Left ventricle myocardium inferior (tissue), 1 donor: ENCODE measurements at regions not wholly inside any gene's neighbourhood (a gene's known extent, or its start where the extent isn't known, plus 50 kb on each side); places are given as distances from the start of the nearest gene placed in this dataset.

Experiments used
- DNase-seq: peaks from one replicate; pipeline ENCODE4 v3.0.0-alpha.2; 2020
- H3K27ac ChIP-seq: fragments of 200-600 bp; replicated peaks from 2 replicates; pipeline ENCODE4 v1.8.0; 2021
- H3K27me3 ChIP-seq: fragments of 200-600 bp; 2 replicates; pipeline ENCODE4 v1.8.0; 2021; ENCODE audit warnings: low read depth
- H3K36me3 ChIP-seq: fragments of 200-600 bp; 2 replicates; pipeline ENCODE4 v1.8.0; 2021
- H3K4me1 ChIP-seq: fragments of 200-600 bp; 2 replicates; pipeline ENCODE4 v1.8.0; 2021
- H3K4me3 ChIP-seq: fragments of 200-600 bp; 2 replicates; pipeline ENCODE4 v1.8.0; 2021; ENCODE audit warnings: mild to moderate bottlenecking, moderate library complexity
- H3K9me3 ChIP-seq: fragments of 200-600 bp; replicated peaks from 2 replicates; pipeline ENCODE4 v1.8.0; 2021
- intact Hi-C: fragments of 100-400 bp; cut with micrococcal nuclease; formaldehyde crosslinking; loops from one replicate; pipeline ENCODE4 v1.11.0; 2022
- TF ChIP-seq, protein P1 (sequence below): fragments of 200-600 bp; IDR thresholded peaks from 2 replicates; pipeline ENCODE4 v1.8.0; 2021; ENCODE audit warnings: antibody characterized with exemption, mild to moderate bottlenecking, borderline replicate concordance
- donor health status: DM: no; HTN: yes; CAD: no; lungs with severe emphysema.

DNA sequence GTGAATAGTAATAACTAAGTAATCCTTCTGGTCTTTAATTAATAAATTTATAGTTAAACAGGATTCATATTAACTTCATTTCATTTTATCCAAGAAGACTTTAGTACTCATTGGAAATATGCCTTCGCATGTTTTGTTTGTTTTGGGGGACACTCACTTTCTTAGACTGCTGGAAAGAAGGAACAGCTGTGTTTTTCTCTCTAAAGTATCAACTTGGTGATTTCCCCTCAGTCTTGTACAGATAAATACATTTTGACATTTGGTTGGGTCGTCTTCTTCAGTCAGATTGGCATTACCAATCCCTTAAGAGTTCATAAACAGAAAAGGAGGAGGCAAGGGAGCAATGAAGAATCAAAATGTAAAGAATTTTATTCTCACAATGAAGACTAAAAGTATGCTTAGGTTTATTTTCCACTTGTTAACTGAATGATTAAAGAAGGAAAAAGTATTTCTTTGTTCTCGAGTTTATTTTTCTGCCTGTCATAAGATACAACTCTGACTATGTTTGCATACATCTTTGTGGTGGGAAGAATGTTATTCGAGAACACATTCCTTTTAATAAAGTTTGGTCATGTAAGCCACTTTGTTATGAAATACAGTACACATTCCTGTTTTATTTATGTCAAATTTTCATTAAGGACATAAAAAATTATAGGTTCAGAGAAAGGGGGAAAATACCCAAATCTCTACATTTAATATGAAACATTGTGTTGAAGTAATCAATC lies 140.2 kb downstream of the GMNC start:
- Histone ChIP-seq H3K4me1 (no peaks in the 10 kb centered on the region), H3K27ac (no peak overlapping the region), H3K9me3 (no peaks in the 10 kb centered on the region), H3K36me3 (no peaks in the 10 kb centered on the region), H3K27me3 (no peaks in the 10 kb centered on the region), H3K4me3 (no peak overlapping the region)
- TF ChIP-seq, protein P1, sequence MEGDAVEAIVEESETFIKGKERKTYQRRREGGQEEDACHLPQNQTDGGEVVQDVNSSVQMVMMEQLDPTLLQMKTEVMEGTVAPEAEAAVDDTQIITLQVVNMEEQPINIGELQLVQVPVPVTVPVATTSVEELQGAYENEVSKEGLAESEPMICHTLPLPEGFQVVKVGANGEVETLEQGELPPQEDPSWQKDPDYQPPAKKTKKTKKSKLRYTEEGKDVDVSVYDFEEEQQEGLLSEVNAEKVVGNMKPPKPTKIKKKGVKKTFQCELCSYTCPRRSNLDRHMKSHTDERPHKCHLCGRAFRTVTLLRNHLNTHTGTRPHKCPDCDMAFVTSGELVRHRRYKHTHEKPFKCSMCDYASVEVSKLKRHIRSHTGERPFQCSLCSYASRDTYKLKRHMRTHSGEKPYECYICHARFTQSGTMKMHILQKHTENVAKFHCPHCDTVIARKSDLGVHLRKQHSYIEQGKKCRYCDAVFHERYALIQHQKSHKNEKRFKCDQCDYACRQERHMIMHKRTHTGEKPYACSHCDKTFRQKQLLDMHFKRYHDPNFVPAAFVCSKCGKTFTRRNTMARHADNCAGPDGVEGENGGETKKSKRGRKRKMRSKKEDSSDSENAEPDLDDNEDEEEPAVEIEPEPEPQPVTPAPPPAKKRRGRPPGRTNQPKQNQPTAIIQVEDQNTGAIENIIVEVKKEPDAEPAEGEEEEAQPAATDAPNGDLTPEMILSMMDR: no peak
- intact Hi-C loops: no loop called here
- no peak for DNase-seq

DNA sequence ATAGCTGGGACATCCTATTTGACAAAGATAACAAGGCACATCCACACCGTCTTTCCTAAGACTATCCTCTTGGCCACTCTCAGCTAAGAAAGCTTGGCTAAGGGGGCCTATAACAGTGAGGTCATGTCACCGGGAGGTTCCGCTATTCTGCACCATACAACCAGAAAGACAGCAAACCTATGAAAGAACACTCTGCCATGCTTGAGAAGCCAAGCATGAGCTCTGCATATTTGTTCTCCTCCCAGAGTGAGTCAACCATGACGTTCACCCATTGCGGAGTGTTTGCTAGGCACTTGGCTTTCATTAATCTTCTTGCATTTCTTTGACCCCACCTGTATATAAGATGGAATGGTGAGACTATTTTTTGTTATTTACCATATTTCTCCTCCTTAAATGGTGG lies 141.2 kb downstream of the GMNC start:
- no peaks in the 10 kb centered on the region for H3K27me3 ChIP-seq
- DNase-seq: no peak
- no peaks in the 10 kb centered on the region for H3K36me3 ChIP-seq
- intact Hi-C loops: no loop called here
- H3K27ac ChIP-seq: no peak overlapping the region
- H3K4me3 ChIP-seq: no peak overlapping the region
- TF ChIP-seq, protein P1: no peak
- no peaks in the 10 kb centered on the region for H3K9me3 ChIP-seq
- no peaks in the 10 kb centered on the region for H3K4me1 ChIP-seq

DNA sequence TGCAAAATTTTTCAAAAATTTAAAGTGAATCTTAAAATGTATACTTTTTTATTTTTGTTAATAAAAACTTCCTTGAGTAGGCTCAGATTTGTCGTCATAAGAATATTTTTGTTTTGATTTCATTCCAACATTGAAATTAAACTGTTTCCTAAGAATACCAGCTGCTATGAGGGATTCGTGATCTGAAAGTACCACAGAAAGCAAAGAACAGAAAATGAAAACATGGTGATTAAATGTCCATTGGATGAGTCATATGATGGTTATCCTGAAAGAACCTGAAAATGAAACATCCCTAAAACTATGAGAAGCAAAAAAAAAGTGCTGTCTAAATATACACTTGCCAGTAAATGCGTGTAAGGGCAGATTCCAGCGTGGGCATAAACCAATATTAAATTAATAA lies 143.8 kb downstream of the GMNC start:
- no peak overlapping the region for H3K4me3 ChIP-seq
- H3K4me1 ChIP-seq: no peaks in the 10 kb centered on the region
- H3K27ac ChIP-seq: no peak overlapping the region
- TF ChIP-seq, protein P1: no peak
- intact Hi-C loops: no loop called here
- DNase-seq: no peak
- no peaks in the 10 kb centered on the region for H3K36me3 ChIP-seq
- H3K9me3 ChIP-seq: no peaks in the 10 kb centered on the region
- H3K27me3 ChIP-seq: no peaks in the 10 kb centered on the region

DNA sequence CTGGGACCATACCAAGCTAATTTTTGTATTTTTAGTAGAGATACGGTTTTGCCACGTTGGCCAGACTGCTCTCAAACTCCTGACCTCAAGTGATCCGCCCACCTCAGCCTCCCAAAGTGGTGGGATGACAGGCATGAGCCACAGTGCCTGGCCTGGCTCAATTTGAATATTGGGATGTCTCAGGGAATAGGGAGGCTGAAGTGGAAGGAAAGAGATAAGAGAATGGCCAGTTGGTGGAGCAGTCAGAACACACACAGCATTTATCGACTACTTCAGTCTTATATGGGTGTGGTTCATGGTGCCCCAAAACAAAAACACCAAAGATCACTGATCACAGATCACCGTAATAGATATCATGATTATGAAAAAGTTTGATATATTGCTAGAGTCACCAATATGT lies 144.4 kb downstream of the GMNC start:
- no peaks in the 10 kb centered on the region for H3K9me3 ChIP-seq
- intact Hi-C loops: no loop called here
- TF ChIP-seq, protein P1: no peak
- H3K4me3 ChIP-seq: no peak overlapping the region
- no peak for DNase-seq
- H3K27ac ChIP-seq: no peak overlapping the region
- H3K27me3 ChIP-seq: no peaks in the 10 kb centered on the region
- H3K36me3 ChIP-seq: no peaks in the 10 kb centered on the region
- H3K4me1 ChIP-seq: no peaks in the 10 kb centered on the region

DNA sequence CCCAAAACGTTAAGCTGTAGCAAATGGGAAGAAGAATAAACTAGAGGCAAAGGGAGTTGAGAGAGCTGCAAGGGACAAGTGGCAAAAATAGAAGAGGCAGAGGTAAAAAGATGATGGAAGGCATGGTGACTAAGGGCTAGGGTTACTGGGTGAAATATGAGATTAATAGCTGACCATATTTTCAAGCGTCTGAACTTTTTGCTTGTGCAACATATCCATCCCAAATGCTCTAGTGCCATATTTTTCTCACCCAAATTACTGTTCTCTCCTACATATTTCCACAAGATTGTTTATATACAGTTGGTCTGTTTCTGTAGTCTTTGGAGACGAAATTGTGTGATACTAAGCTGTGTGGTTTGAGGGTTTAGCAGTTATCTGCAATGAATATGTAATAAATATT lies 145.5 kb downstream of the GMNC start:
- intact Hi-C loops: no loop called here
- Histone ChIP-seq H3K4me3 (no peak overlapping the region), H3K9me3 (no peaks in the 10 kb centered on the region), H3K4me1 (no peaks in the 10 kb centered on the region), H3K36me3 (no peaks in the 10 kb centered on the region), H3K27me3 (no peaks in the 10 kb centered on the region), H3K27ac (no peak overlapping the region)
- DNase-seq: no peak
- TF ChIP-seq, protein P1: no peak
